SK-N-SH treated with all-trans-retinoic acid at 6 μM for 48 hours (cell line): ENCODE measurements at regions not wholly inside any gene's neighbourhood (a gene's known extent, or its start where the extent isn't known, plus 50 kb on each side); places are given as distances from the start of the nearest gene placed in this dataset.

ENCODE experiments used
- ATAC-seq: fragments of 200-7000 bp; cut with Tn5 transposase; 3 replicates; pipeline ENCODE4 v1.9.1; 2020; ENCODE audit warnings: mild to moderate bottlenecking, moderate library complexity
- ARNTL ChIP-seq: fragments of 450-650 bp; formaldehyde crosslinking; IDR thresholded peaks from 2 replicates; pipeline ENCODE4 v1.5.0; 2020; ENCODE audit warnings: low read depth, mild to moderate bottlenecking, moderate library complexity, borderline replicate concordance
- BACH2 ChIP-seq: fragments of 250-450 bp; sonication (Bioruptor Pico); IDR thresholded peaks from 2 replicates; pipeline ENCODE4 v1.9.0; 2021; ENCODE audit warnings: mild to moderate bottlenecking, borderline replicate concordance
- CSDC2 ChIP-seq: fragments of 250-450 bp; sonication (Bioruptor Pico); IDR thresholded peaks from 2 replicates; pipeline ENCODE4 v1.5.0; 2020; ENCODE audit warnings: mild to moderate bottlenecking, moderate library complexity
- CSRNP3 ChIP-seq: fragments of 250-450 bp; sonication (Bioruptor Pico); IDR thresholded peaks from 2 replicates; pipeline ENCODE4 v1.5.1; 2021; ENCODE audit warnings: mild to moderate bottlenecking, moderate library complexity
- ESRRG ChIP-seq: fragments of 250-450 bp; sonication (Bioruptor Pico); IDR thresholded peaks from 2 replicates; pipeline ENCODE4 v1.6.1; 2021; ENCODE audit warnings: mild to moderate bottlenecking
- GLIS3 ChIP-seq: fragments of 250-450 bp; sonication (Bioruptor Pico); IDR thresholded peaks from 2 replicates; pipeline ENCODE4 v1.5.0; 2020; ENCODE audit warnings: mild to moderate bottlenecking, moderate library complexity
- PATZ1 ChIP-seq: fragments of 250-450 bp; sonication (Bioruptor Pico); IDR thresholded peaks from 2 replicates; pipeline ENCODE4 v1.8.0; 2020; ENCODE audit warnings: mild to moderate bottlenecking, moderate library complexity, borderline replicate concordance
- PPARA ChIP-seq: fragments of 250-450 bp; sonication (Bioruptor Pico); IDR thresholded peaks from 2 replicates; pipeline ENCODE4 v1.5.0; 2020; ENCODE audit warnings: mild to moderate bottlenecking, borderline replicate concordance
- RARB ChIP-seq: fragments of 250-450 bp; sonication (Bioruptor Pico); IDR thresholded peaks from 2 replicates; pipeline ENCODE4 v1.8.0; 2021; ENCODE audit warnings: mild to moderate bottlenecking, moderate library complexity
- SNAI2 ChIP-seq: fragments of 250-450 bp; sonication (Bioruptor Pico); IDR thresholded peaks from 2 replicates; pipeline ENCODE4 v1.5.0; 2020; ENCODE audit warnings: mild to moderate bottlenecking, moderate library complexity
- TCF4 ChIP-seq: fragments of 250-450 bp; sonication (Bioruptor Pico); IDR thresholded peaks from 2 replicates; pipeline ENCODE4 v1.8.0; 2021; ENCODE audit warnings: mild to moderate bottlenecking, moderate library complexity, borderline replicate concordance
- TOX ChIP-seq: fragments of 250-450 bp; sonication (Bioruptor Pico); IDR thresholded peaks from 2 replicates; pipeline ENCODE4 v1.8.0; 2021; ENCODE audit warnings: mild to moderate bottlenecking, moderate library complexity, borderline replicate concordance
- TSHZ2 ChIP-seq: fragments of 250-450 bp; sonication (Bioruptor Pico); IDR thresholded peaks from 2 replicates; pipeline ENCODE4 v1.5.0; 2020; ENCODE audit warnings: mild to moderate bottlenecking, moderate library complexity
- ZC3H10 ChIP-seq: fragments of 250-450 bp; sonication (Bioruptor Pico); IDR thresholded peaks from 2 replicates; pipeline ENCODE4 v1.5.1; 2021; ENCODE audit warnings: mild to moderate bottlenecking, moderate library complexity
- ZFP3 ChIP-seq: fragments of 250-450 bp; sonication (Bioruptor Pico); IDR thresholded peaks from 2 replicates; pipeline ENCODE4 v1.5.0; 2020; ENCODE audit warnings: mild to moderate bottlenecking, moderate library complexity
- ZFP30 ChIP-seq: fragments of 450-650 bp; formaldehyde crosslinking; IDR thresholded peaks from 2 replicates; pipeline ENCODE4 v1.5.0; 2022; ENCODE audit warnings: mild to moderate bottlenecking, moderate library complexity
- ZNF565 ChIP-seq: fragments of 450-650 bp; formaldehyde crosslinking; conservative IDR thresholded peaks from 2 replicates; pipeline ENCODE4 v1.5.0; 2020; ENCODE audit warnings: low read depth, mild to moderate bottlenecking, moderate library complexity
- ZNF70 ChIP-seq: fragments of 450-650 bp; formaldehyde crosslinking; IDR thresholded peaks from 2 replicates; pipeline ENCODE4 v1.5.0; 2020; ENCODE audit warnings: mild to moderate bottlenecking, moderate library complexity
- ZNF8 ChIP-seq: fragments of 450-650 bp; formaldehyde crosslinking; IDR thresholded peaks from 2 replicates; pipeline ENCODE4 v1.5.0; 2020; ENCODE audit warnings: mild to moderate bottlenecking, moderate library complexity
- TF ChIP-seq, protein P1 (sequence below): fragments of 250-450 bp; sonication (Bioruptor Pico); IDR thresholded peaks from 2 replicates; pipeline ENCODE4 v1.5.1; 2020; ENCODE audit warnings: low read depth, mild to moderate bottlenecking, moderate library complexity

- ATAC-seq: no peak
- TF ChIP-seq ZFP30 (CRISPR knock-in tag) (no peak), CSRNP3 (CRISPR knock-in tag) (no peak), ZFP3 (CRISPR knock-in tag) (no peak), TCF4 (CRISPR knock-in tag) (no peak), ZNF565 (CRISPR knock-in tag) (no peak), BACH2 (CRISPR knock-in tag) (no peak), ZNF70 (CRISPR knock-in tag) (no peak), TSHZ2 (CRISPR knock-in tag) (no peak), ZNF8 (no peak), PPARA (CRISPR knock-in tag) (no peak), ESRRG (CRISPR knock-in tag) (no peak), RARB (CRISPR knock-in tag) (no peak), PATZ1 (CRISPR knock-in tag) (no peak), SNAI2 (CRISPR knock-in tag) (no peak), CSDC2 (no peak), GLIS3 (no peak)
These were observed 218.0 kb downstream of the IRS1 start for GRCh38 chr2:226581661-226582060.

DNA sequence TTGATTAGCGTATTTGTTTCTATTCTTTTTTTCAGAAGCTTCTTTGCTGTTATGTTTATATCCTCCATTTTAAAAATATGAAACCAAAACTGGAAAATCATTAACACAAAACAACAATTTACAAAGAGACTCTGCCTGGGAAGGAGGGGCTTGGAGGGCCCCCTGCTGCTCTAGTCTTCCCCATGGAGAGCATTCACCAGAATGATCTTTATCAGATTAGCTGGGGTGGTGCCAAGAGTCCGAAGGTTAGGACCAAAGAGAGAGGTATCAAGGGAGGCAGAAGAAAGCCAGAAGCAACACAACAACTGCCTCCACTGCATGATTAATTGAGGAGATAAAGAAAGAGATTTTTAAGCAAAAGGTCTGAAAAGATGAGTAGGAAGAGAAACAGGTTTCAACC is 218.6 kb downstream of the IRS1 start:
- TF ChIP-seq PPARA (CRISPR knock-in tag) (no peak), TCF4 (CRISPR knock-in tag) (no peak), CSDC2 (no peak), TOX (CRISPR knock-in tag) (no peak), TSHZ2 (CRISPR knock-in tag) (no peak), ZNF565 (CRISPR knock-in tag) (no peak), RARB (CRISPR knock-in tag) (no peak), ZNF70 (CRISPR knock-in tag) (no peak), ZFP3 (CRISPR knock-in tag) (no peak), ARNTL (CRISPR knock-in tag) (no peak), ESRRG (CRISPR knock-in tag) (no peak), ZFP30 (CRISPR knock-in tag) (no peak), ZC3H10 (CRISPR knock-in tag) (no peak), PATZ1 (CRISPR knock-in tag) (no peak), ZNF8 (no peak), BACH2 (CRISPR knock-in tag) (no peak), SNAI2 (CRISPR knock-in tag) (no peak), GLIS3 (no peak), CSRNP3 (CRISPR knock-in tag) (no peak)
- TF ChIP-seq, protein P1, sequence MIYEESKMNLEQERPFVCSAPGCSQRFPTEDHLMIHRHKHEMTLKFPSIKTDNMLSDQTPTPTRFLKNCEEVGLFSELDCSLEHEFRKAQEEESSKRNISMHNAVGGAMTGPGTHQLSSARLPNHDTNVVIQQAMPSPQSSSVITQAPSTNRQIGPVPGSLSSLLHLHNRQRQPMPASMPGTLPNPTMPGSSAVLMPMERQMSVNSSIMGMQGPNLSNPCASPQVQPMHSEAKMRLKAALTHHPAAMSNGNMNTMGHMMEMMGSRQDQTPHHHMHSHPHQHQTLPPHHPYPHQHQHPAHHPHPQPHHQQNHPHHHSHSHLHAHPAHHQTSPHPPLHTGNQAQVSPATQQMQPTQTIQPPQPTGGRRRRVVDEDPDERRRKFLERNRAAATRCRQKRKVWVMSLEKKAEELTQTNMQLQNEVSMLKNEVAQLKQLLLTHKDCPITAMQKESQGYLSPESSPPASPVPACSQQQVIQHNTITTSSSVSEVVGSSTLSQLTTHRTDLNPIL (CRISPR knock-in tag): no peak

More for the DNA sequence above, 218.6 kb downstream of the IRS1 start:
- no peak for ATAC-seq
